GM12875 (cell line): ENCODE measurements at regions not wholly inside any gene's neighbourhood (a gene's known extent, or its start where the extent isn't known, plus 50 kb on each side); places are given as distances from the start of the nearest gene placed in this dataset.

Source experiments
- H3K4me3 ChIP-seq: one replicate; pipeline ENCODE4 v1.5.1; 2011; ENCODE audit warnings: low read depth, low read length, control low read depth
- TF ChIP-seq, protein P1 (sequence below): IDR thresholded peaks from 2 replicates; pipeline ENCODE4 v1.5.1; 2011; ENCODE audit warnings: low read depth, mild to moderate bottlenecking, control low read depth, inconsistent platforms, low read length, moderate library complexity, borderline replicate concordance; ENCODE audit not compliant: insufficient read depth

DNA sequence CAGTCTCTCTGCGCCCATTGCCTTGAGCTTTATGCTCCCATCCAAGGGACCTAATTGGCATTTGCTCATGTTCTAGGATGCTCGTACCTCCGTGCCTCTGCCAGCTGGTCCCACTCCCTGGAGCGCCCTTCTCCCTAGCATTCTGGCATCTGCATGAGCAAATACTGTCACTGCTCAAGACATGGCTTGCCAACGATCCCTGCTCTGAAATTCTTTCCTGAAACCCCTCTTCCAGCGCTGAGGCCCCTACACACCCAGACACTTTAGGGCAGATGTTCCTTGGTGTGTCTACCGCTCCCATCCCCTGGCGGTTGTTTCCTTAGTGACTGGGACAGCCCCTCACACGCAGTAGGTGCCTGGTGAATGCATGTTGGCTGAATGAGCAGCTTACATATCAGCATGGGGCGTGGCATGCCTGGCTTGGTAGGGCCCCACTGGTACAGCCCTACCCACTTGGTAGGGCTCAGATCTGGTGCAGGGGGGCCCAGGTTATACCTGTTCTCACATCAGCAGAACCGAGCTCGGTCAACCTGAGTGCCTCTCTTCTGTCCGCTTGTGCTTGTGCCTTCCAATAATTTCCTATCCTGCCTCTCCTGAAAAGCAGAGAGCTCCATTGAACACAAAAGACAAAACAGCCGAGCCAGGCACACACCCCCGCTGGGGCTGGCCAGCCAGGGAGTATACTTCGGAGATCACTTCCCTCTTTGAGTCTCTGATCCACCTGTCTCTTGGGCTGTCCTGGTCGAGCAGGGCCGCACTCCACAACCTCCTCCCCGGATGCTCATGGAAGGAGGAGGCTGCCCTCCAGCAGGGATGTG is 59.2 kb downstream of the INHBB start:
- TF ChIP-seq, protein P1, sequence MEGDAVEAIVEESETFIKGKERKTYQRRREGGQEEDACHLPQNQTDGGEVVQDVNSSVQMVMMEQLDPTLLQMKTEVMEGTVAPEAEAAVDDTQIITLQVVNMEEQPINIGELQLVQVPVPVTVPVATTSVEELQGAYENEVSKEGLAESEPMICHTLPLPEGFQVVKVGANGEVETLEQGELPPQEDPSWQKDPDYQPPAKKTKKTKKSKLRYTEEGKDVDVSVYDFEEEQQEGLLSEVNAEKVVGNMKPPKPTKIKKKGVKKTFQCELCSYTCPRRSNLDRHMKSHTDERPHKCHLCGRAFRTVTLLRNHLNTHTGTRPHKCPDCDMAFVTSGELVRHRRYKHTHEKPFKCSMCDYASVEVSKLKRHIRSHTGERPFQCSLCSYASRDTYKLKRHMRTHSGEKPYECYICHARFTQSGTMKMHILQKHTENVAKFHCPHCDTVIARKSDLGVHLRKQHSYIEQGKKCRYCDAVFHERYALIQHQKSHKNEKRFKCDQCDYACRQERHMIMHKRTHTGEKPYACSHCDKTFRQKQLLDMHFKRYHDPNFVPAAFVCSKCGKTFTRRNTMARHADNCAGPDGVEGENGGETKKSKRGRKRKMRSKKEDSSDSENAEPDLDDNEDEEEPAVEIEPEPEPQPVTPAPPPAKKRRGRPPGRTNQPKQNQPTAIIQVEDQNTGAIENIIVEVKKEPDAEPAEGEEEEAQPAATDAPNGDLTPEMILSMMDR: no peak
- H3K4me3 ChIP-seq: no peak overlapping the region

GRCh38 chr2:120405759-120406099 is 59.8 kb downstream of the INHBB start:
- no peak overlapping the region for H3K4me3 ChIP-seq
- TF ChIP-seq, protein P1: no peak

DNA sequence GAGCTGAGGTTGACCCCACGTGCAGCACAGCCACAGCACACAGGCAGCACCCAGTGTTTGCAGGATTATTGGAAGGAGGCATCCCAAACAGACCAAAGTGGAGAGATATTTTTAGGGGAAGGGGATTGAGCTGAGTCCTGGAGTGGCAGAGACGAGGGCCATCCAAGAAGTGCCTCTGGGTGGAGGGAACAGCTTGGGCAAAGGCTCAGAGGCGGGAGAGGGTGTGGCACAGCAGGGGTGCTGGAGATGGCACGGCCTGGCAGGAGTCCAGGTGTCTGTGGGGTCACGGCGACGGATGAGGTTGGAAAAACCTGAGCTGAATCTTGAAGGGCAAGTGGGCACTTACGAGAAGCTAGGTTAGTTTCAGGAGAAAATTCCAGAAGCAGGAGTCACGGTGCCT is 60.6 kb downstream of the INHBB start:
- no peak overlapping the region for H3K4me3 ChIP-seq
- TF ChIP-seq, protein P1: no peak

- TF ChIP-seq, protein P1: no peak
- H3K4me3 ChIP-seq: no peak overlapping the region
Observed at GRCh38 chr2:120410487-120410886, 64.6 kb downstream of the INHBB start.

GRCh38 chr2:120415060-120415459 is 69.1 kb downstream of the INHBB start:
- TF ChIP-seq, protein P1: no peak
- no peak overlapping the region for H3K4me3 ChIP-seq

GRCh38 chr2:120415728-120416509 is 70.0 kb downstream of the INHBB start:
- no peak overlapping the region for H3K4me3 ChIP-seq
- TF ChIP-seq, protein P1: no peak
